K562 (cell line): ENCODE measurements at regions not wholly inside any gene's neighbourhood (a gene's known extent, or its start where the extent isn't known, plus 50 kb on each side); places are given as distances from the start of the nearest gene placed in this dataset.
A peak's percentile ranks its signal among the peaks of the same experiment; 100 is the strongest.

Source experiments
- ATAC-seq: fragments of 200-7000 bp; cut with Tn5 transposase; 3 replicates; pipeline ENCODE4 v1.9.1; 2020; ENCODE audit warnings: moderate library complexity
- BruUV-seq: library from RNA; stranded (reverse); fragments of 400-500 nt; replicated peaks from 2 replicates; lab custom pipeline; 2021; lab: Mats Ljungman, UMichigan
- CTCF ChIA-PET: fragments of 300-600 bp; formaldehyde crosslinking; extraction: SDS; loops from one replicate; lab custom pipeline; 2021; ENCODE audit warnings: low intra/inter-chr PET ratio; lab: Yijun Ruan, JAX
- POLR2A ChIA-PET: fragments of 300-600, 350-650 bp; sonication (Branson Sonifier 250); formaldehyde crosslinking; extraction: SDS; loops from one replicate; lab custom pipeline; 2021; ENCODE audit warnings: antibody characterized with exemption, inconsistent platforms; lab: Yijun Ruan, JAX
- DNase-seq, 4 experiments: peaks; one replicate each; pipeline versions ENCODE4 v3.0.0 to v3.0.0-alpha.2; 2011 to 2018; ENCODE audit warnings: low spot score in 3 of 4, mixed read lengths in 3 of 4; ENCODE audit errors: extremely low read depth in 1 of 4
- FAIRE-seq: peaks from 2 replicates; lab custom pipeline; 2011; peaks lifted over from hg19 to GRCh38; lab: Jason Lieb, UNC
- H2AFZ ChIP-seq: 2 replicates; pipeline ENCODE4 v1.6.0; 2011; ENCODE audit warnings: low read depth, low read length, control low read depth, inconsistent platforms
- H3K27ac ChIP-seq: fragments of 200-600 bp; 3 replicates; pipeline ENCODE4 v1.8.0; 2011; ENCODE audit warnings: low read depth, mild to moderate bottlenecking, control low read depth, inconsistent platforms, low read length, moderate library complexity, mixed read lengths; ENCODE audit errors: extremely low read depth
- H3K27me3 ChIP-seq, 2 experiments: fragments of 300-600 bp in 1 of 2; 2 replicates in 1 of 2; 3 replicates in 1 of 2; pipeline versions ENCODE4 v1.6.0 to v1.8.0; 2011; ENCODE audit warnings: inconsistent platforms in 2 of 2, low read length in 2 of 2, mild to moderate bottlenecking in 1 of 2, mixed read lengths in 1 of 2, moderate library complexity in 1 of 2; ENCODE audit not compliant: control insufficient read depth in 2 of 2, insufficient read depth in 2 of 2
- H3K36me3 ChIP-seq: fragments of 300-600 bp; 3 replicates; pipeline ENCODE4 v1.8.0; 2011; ENCODE audit warnings: mild to moderate bottlenecking, low read length, inconsistent platforms; ENCODE audit not compliant: control insufficient read depth, insufficient read depth
- H3K4me1 ChIP-seq, 2 experiments: fragments of 200-600 bp in 1 of 2; replicated peaks in 1 of 2; 2 replicates in 1 of 2; 3 replicates in 1 of 2; pipeline versions ENCODE4 v1.5.1 to v1.8.0; 2011; ENCODE audit warnings: inconsistent platforms in 2 of 2, low read length in 2 of 2, mild to moderate bottlenecking in 1 of 2, mixed read lengths in 1 of 2, moderate library complexity in 1 of 2; ENCODE audit not compliant: control insufficient read depth in 2 of 2, insufficient read depth in 2 of 2
- H3K4me2 ChIP-seq: 2 replicates; pipeline ENCODE4 v1.6.1; 2011; ENCODE audit warnings: low read length, control low read depth, inconsistent platforms, mixed read lengths; ENCODE audit not compliant: insufficient read depth
- H3K4me3 ChIP-seq: fragments of 200-600 bp; sonication (generic), shearing (Covaris generic); 2 replicates; pipeline ENCODE4 v1.5.1; 2016; ENCODE audit warnings: control low read depth, inconsistent platforms
- H3K79me2 ChIP-seq: fragments of 200-600 bp; 3 replicates; pipeline ENCODE4 v1.8.0; 2011; ENCODE audit warnings: low read length, inconsistent platforms; ENCODE audit not compliant: control insufficient read depth, insufficient read depth
- H3K9ac ChIP-seq, 2 experiments: 2 replicates each; pipeline versions ENCODE4 v1.6.0 to v1.6.1; 2011; ENCODE audit warnings: low read depth in 2 of 2, low read length in 2 of 2, control low read depth in 1 of 2, inconsistent platforms in 1 of 2, mild to moderate bottlenecking in 1 of 2, mixed read lengths in 1 of 2; ENCODE audit not compliant: insufficient read depth in 1 of 2
- H3K9me1 ChIP-seq: one replicate; pipeline ENCODE4 v1.6.0; 2011; ENCODE audit warnings: inconsistent platforms, mild to moderate bottlenecking, low read length, moderate library complexity; ENCODE audit not compliant: control insufficient read depth, insufficient read depth
- H3K9me3 ChIP-seq: replicated peaks from 2 replicates; pipeline ENCODE4 v1.5.1; 2011; ENCODE audit warnings: low read depth, low read length, inconsistent platforms; ENCODE audit not compliant: control insufficient read depth, insufficient read depth
- H4K20me1 ChIP-seq: replicated peaks from 2 replicates; pipeline ENCODE4 v1.6.1; 2011; ENCODE audit warnings: low read length, inconsistent platforms, mixed read lengths; ENCODE audit not compliant: control insufficient read depth, insufficient read depth
- CEBPB ChIP-seq: fragments of 450-650 bp; IDR thresholded peaks from 2 replicates; pipeline ENCODE4 v1.6.1; 2016; ENCODE audit warnings: missing genetic modification characterization, missing compliant biosample characterization
- CEBPG ChIP-seq, 3 experiments: fragments of 200-800 bp in 1 of 3; sonication (Bioruptor generic) in 1 of 3; sonication (generic) in 1 of 3; formaldehyde crosslinking in 1 of 3; IDR thresholded peaks in 2 of 3; conservative IDR thresholded peaks in 1 of 3; 2 replicates each; pipeline versions ENCODE4 v1.6.1 to v1.8.0; 2016 to 2022; ENCODE audit warnings: missing compliant biosample characterization in 2 of 3, missing genetic modification characterization in 2 of 3, mild to moderate bottlenecking in 1 of 3, missing genetic modification reagents in 1 of 3
- CREBBP ChIP-seq: IDR thresholded peaks from one replicate; pipeline ENCODE4 v1.6.1; 2012; ENCODE audit warnings: low read depth, mild to moderate bottlenecking, control low read depth, inconsistent platforms, low read length
- GATA2 ChIP-seq: sonication (generic); formaldehyde crosslinking; IDR thresholded peaks from 2 replicates; pipeline ENCODE4 v1.4.0; 2020; ENCODE audit warnings: mild to moderate bottlenecking, missing genetic modification reagents
- JUN ChIP-seq, 2 experiments: sonication (generic) in 1 of 2; formaldehyde crosslinking in 1 of 2; IDR thresholded peaks; 2 replicates each; pipeline versions ENCODE4 v1.6.1 to v1.8.0; 2012 to 2022; ENCODE audit warnings: borderline replicate concordance in 2 of 2, mild to moderate bottlenecking in 2 of 2, improper control_type of control experiment in 1 of 2, low read depth in 1 of 2, low read length in 1 of 2, missing genetic modification reagents in 1 of 2
- MYC ChIP-seq, 2 experiments: fragments of 250-450 bp in 1 of 2; sonication (Bioruptor Pico) in 1 of 2; IDR thresholded peaks; 2 replicates each; pipeline versions ENCODE4 v1.5.1 to v1.6.1; 2012 to 2021; ENCODE audit warnings: low read depth in 2 of 2, borderline replicate concordance in 1 of 2, improper control_type of control experiment in 1 of 2, low read length in 1 of 2, mild to moderate bottlenecking in 1 of 2, moderate library complexity in 1 of 2
- SMARCC2 ChIP-seq: fragments of 450-650 bp; IDR thresholded peaks from 2 replicates; pipeline ENCODE4 v1.6.1; 2017; ENCODE audit warnings: antibody characterized with exemption, moderate library complexity, mild to moderate bottlenecking, low read depth
- WGBS: fragments of 100-300 bp; shearing (Covaris generic); methylation state at CpG from one replicate; pipeline ENCODE4 v1.1.6; 2016; ENCODE audit warnings: low coverage, mixed read lengths; ENCODE audit not compliant: insufficient coverage; ENCODE audit errors: missing lambda C conversion rate; 5-methylcytosine and 5-hydroxymethylcytosine counted together
- in situ Hi-C: fragments of 300-500 bp; cut with MboI; formaldehyde crosslinking; loops from 4 replicates; pipeline ENCODE4 v1.15.0; 2018; ENCODE audit warnings: inconsistent platforms, mixed read lengths
- intact Hi-C: fragments of 100-400 bp; cut with micrococcal nuclease; formaldehyde crosslinking; loops from 2 replicates; pipeline ENCODE4 v1.14.2; 2022
- TF ChIP-seq, protein P1 (sequence below): sonication (generic); formaldehyde crosslinking; IDR thresholded peaks from 2 replicates; pipeline ENCODE4 v1.8.1; 2023; ENCODE audit warnings: mild to moderate bottlenecking, missing genetic modification reagents
- TF ChIP-seq, protein P2 (sequence below): fragments of 250-450 bp; sonication (Bioruptor Pico); IDR thresholded peaks from 2 replicates; pipeline ENCODE4 v1.5.0; 2021

DNA sequence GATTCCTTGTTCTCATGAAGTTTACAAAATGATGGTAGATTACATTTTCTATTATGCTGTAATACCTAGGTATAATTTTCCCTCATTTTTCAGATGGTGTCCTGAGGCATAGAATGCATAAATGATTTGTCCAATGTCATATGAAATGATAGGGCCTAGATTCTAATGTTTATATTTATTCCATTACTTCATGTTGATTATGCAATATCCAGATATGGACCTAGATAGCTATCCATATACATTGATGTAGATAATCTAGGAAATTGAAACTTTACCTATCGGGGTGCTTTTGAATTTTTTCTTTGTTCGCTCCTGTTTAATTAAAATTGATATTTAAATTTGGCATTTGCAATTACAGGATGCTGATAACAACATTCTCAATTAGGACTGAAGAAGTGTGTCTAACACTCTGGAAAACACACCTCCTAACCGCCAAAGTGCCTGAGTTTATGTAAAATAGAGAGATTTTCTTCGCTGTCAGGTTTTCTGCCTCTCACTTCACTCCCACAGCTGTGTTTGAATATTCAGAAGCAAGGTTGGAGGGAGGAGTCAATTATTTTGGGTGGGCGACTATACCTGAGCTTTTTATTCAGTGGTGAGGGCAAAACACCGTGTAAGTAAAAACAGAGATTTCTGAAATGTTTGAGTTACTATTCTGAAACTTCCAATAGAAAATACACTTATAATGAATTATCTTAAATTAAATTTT lies 164.4 kb upstream of the ATP2B1 start:
- FAIRE-seq, result no peak
- no peak for TF ChIP-seq GATA2 (CRISPR knock-in tag)
- TF ChIP-seq, protein P1, sequence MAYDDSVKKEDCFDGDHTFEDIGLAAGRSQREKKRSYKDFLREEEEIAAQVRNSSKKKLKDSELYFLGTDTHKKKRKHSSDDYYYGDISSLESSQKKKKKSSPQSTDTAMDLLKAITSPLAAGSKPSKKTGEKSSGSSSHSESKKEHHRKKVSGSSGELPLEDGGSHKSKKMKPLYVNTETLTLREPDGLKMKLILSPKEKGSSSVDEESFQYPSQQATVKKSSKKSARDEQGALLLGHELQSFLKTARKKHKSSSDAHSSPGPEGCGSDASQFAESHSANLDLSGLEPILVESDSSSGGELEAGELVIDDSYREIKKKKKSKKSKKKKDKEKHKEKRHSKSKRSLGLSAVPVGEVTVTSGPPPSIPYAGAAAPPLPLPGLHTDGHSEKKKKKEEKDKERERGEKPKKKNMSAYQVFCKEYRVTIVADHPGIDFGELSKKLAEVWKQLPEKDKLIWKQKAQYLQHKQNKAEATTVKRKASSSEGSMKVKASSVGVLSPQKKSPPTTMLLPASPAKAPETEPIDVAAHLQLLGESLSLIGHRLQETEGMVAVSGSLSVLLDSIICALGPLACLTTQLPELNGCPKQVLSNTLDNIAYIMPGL, result no peak
- TF ChIP-seq, protein P2, sequence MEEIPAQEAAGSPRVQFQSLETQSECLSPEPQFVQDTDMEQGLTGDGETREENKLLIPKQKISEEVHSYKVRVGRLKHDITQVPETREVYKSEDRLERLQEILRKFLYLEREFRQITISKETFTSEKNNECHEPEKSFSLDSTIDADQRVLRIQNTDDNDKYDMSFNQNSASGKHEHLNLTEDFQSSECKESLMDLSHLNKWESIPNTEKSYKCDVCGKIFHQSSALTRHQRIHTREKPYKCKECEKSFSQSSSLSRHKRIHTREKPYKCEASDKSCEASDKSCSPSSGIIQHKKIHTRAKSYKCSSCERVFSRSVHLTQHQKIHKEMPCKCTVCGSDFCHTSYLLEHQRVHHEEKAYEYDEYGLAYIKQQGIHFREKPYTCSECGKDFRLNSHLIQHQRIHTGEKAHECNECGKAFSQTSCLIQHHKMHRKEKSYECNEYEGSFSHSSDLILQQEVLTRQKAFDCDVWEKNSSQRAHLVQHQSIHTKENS (CRISPR knock-in tag), result no peak
- TF ChIP-seq CEBPG (CRISPR knock-in tag; IDR thresholded peaks at IDR 0.05), result no peak
- peak; percentile 25 to 86; a peak in 2 of 4 replicates for TF ChIP-seq CEBPG (tag; conservative IDR thresholded peaks at IDR 0.05 in 1 of 2, IDR thresholded peaks at IDR 0.05 in 1 of 2)
- no peak for TF ChIP-seq MYC (IDR thresholded peaks at IDR 0.05; ENCODE audit: low read depth, low read length)
- TF ChIP-seq MYC (CRISPR knock-in tag; IDR thresholded peaks at IDR 0.05; ENCODE audit: borderline replicate concordance, low read depth), result no peak
- no peak for TF ChIP-seq JUN (IDR thresholded peaks at IDR 0.05; ENCODE audit: borderline replicate concordance, low read depth, low read length)
- TF ChIP-seq JUN (CRISPR knock-in tag; IDR thresholded peaks at IDR 0.05; ENCODE audit: borderline replicate concordance), result no peak
- no peak for TF ChIP-seq SMARCC2
- TF ChIP-seq CREBBP, result no peak
- TF ChIP-seq CEBPB (tag), result peak; percentile 39; the same call in 1 of the 2 replicates
- intact Hi-C loops, result no loop called here
- in situ Hi-C loops, result no loop called here
- no peak overlapping the region for H3K9ac ChIP-seq
- H3K27me3 ChIP-seq, result no peaks in the 10 kb centered on the region
- DNase-seq, result no peak
- no TSS peak for BruUV-seq
- no peaks in the 10 kb centered on the region for H3K9me1 ChIP-seq
- no peaks in the 10 kb centered on the region for H3K79me2 ChIP-seq
- 3% methylated on average over 6 of the region's 6 CpGs for WGBS
- H3K4me2 ChIP-seq, result no peak overlapping the region
- H3K27ac ChIP-seq, result no peak overlapping the region
- ATAC-seq, result no peak
- CTCF ChIA-PET, result no interaction called here
- H4K20me1 ChIP-seq, result no peaks in the 10 kb centered on the region
- H3K4me1 ChIP-seq, result peaks cover 0 to 4% of the 10 kb centered on the region in 2 experiments; a peak in 1 of 5 replicates
- H2AFZ ChIP-seq, result no peak overlapping the region
- no peaks in the 10 kb centered on the region; the same call in 1 of the 2 replicates for H3K9me3 ChIP-seq
- H3K4me3 ChIP-seq, result no peak overlapping the region
- H3K36me3 ChIP-seq, result no peaks in the 10 kb centered on the region
- POLR2A ChIA-PET, result no interaction called here
